ENCODE measurements at regions not wholly inside any gene's neighbourhood (a gene's known extent, or its start where the extent isn't known, plus 50 kb on each side); places are given as distances from the start of the nearest gene placed in this dataset.

- ATAC-seq (no peak), DNase-seq (ENCODE audit: low read depth in 1 of 2, low spot score in 1 of 2) (no peak), FAIRE-seq (no peak)
- Histone ChIP-seq H3K27ac (no peak overlapping the region), H3K9me3 (peaks cover 15% of the 10 kb centered on the region; the same call in 1 of the 3 replicates), H3K4me3 (no peak overlapping the region), H3K4me2 (no peak overlapping the region), H3K4me1 (no peaks in the 10 kb centered on the region)
- ChIA-PET POLR2A (no interaction called here), CTCF (interaction anchor here (1.7 to 12.7 kb wide), 3 partner anchors 20 to 950 kb away, joined by 6 to 157 read pairs (median 80); no protein-coding TSS in a partner anchor)
- TF ChIP-seq ZFP36 (IDR thresholded peaks at IDR 0.05; ENCODE audit: borderline replicate concordance, partially characterized antibody) (no peak), CTCF (IDR thresholded peaks at IDR 0.05) (no peak), KDM1A (IDR thresholded peaks at IDR 0.05; ENCODE audit: low read depth) (no peak), JUNB (IDR thresholded peaks at IDR 0.05) (no peak), ELK1 (IDR thresholded peaks at IDR 0.05; ENCODE audit: low read depth, low read length) (no peak), PBX3 (IDR thresholded peaks at IDR 0.05) (no peak), MAZ (IDR thresholded peaks at IDR 0.05; ENCODE audit: borderline replicate concordance, low read depth, low read length) (no peak), RFX5 (IDR thresholded peaks at IDR 0.05) (no peak), RCOR1 (IDR thresholded peaks at IDR 0.05; ENCODE audit: low read depth, low read length) (no peak), FOSL2 (IDR thresholded peaks at IDR 0.05) (no peak), FOSL2 (CRISPR knock-in tag; IDR thresholded peaks at IDR 0.05) (no peak), CEBPB (IDR thresholded peaks at IDR 0.05) (no peak), EP300 (IDR thresholded peaks at IDR 0.05) (no peak), TFCP2L1 (CRISPR knock-in tag; IDR thresholded peaks at IDR 0.05) (no peak), SREBF2 (IDR thresholded peaks at IDR 0.05) (no peak)
- TF ChIP-seq, protein P1, sequence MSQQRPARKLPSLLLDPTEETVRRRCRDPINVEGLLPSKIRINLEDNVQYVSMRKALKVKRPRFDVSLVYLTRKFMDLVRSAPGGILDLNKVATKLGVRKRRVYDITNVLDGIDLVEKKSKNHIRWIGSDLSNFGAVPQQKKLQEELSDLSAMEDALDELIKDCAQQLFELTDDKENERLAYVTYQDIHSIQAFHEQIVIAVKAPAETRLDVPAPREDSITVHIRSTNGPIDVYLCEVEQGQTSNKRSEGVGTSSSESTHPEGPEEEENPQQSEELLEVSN (IDR thresholded peaks at IDR 0.05; ENCODE audit: borderline replicate concordance, low read depth) = no peak
- 19% methylated on average over 2 of the region's 2 CpGs for WGBS (ENCODE audit: missing lambda C conversion rate)
Observed at GRCh38 chr3:71872256-71872655, 87.3 kb upstream of the PROK2 start.

GRCh38 chr3:71870966-71871512 lies 86.1 kb upstream of the PROK2 start:
- TF ChIP-seq MAFK (IDR thresholded peaks at IDR 0.05; ENCODE audit: partially characterized antibody) (peak; percentile 38), SMC3 (IDR thresholded peaks at IDR 0.05) (no peak), REST (IDR thresholded peaks at IDR 0.05) (no peak), POLR2A (IDR thresholded peaks at IDR 0.05; ENCODE audit: low read length) (no peak), CBX8 (IDR thresholded peaks at IDR 0.05) (no peak)
- ATAC-seq = no peak
- peaks cover 18% of the 10 kb centered on the region; the same call in 1 of the 3 replicates for H3K9me3 ChIP-seq
- no peak overlapping the region for H3K27ac ChIP-seq
- DNase-seq (ENCODE audit: low read depth in 1 of 2, low spot score in 1 of 2) = no peak
- no peak overlapping the region for H3K4me2 ChIP-seq
- no peaks in the 10 kb centered on the region for H3K4me1 ChIP-seq
- WGBS (ENCODE audit: missing lambda C conversion rate) = 36% methylated on average over 7 of the region's 7 CpGs
- no peak overlapping the region for H3K4me3 ChIP-seq
- FAIRE-seq = no peak
- ChIA-PET CTCF (interaction anchor here (0.5 to 12.7 kb wide), 2 partner anchors 171 to 951 kb away, joined by 3 to 157 read pairs; no protein-coding TSS in a partner anchor), POLR2A (no interaction called here)
